Sigmoid colon (tissue), 6 donors: ENCODE measurements at regions not wholly inside any gene's neighbourhood (a gene's known extent, or its start where the extent isn't known, plus 50 kb on each side); places are given as distances from the start of the nearest gene placed in this dataset.

ENCODE experiments used
- DNase-seq: peaks from one replicate; pipeline ENCODE4 v3.0.0-alpha.2; 2019
- H3K27ac ChIP-seq, 4 donors: fragments of 200-600 bp; sonication (generic); one replicate each; pipeline ENCODE4 v1.5.1; 2016 to 2019; ENCODE audit warnings: mild to moderate bottlenecking in 1 of 4
- H3K27me3 ChIP-seq, 3 donors: fragments of 200-600 bp; sonication (generic); one replicate each; pipeline ENCODE4 v1.5.1; 2019; ENCODE audit warnings: mild to moderate bottlenecking in 1 of 3
- H3K36me3 ChIP-seq, 4 donors: fragments of 200-600 bp; sonication (generic); one replicate each; pipeline ENCODE4 v1.5.1; 2016 to 2019
- H3K4me1 ChIP-seq, 4 donors: fragments of 200-600 bp; sonication (generic); one replicate each; pipeline ENCODE4 v1.5.1; 2017 to 2019
- H3K4me3 ChIP-seq, 4 donors: fragments of 200-600 bp; sonication (generic); one replicate each; pipeline ENCODE4 v1.5.1; 2017 to 2019; ENCODE audit warnings: mild to moderate bottlenecking in 2 of 4, moderate library complexity in 1 of 4
- H3K9me3 ChIP-seq, 4 donors: fragments of 200-600 bp in 3 of 4; sonication (generic) in 3 of 4; one replicate each; pipeline versions ENCODE4 v1.5.1 to v1.6.1; 2013 to 2019
- CTCF ChIP-seq, 4 experiments: fragments of 450-650 bp in 3 of 4; fragments of 200-600 bp in 1 of 4; IDR thresholded peaks; one replicate each; pipeline ENCODE4 v1.5.1; 2016 to 2019; ENCODE audit warnings: antibody characterized with exemption in 4 of 4, mild to moderate bottlenecking in 3 of 4, moderate library complexity in 2 of 4
- EP300 ChIP-seq, 4 donors: sonication (generic); formaldehyde crosslinking; IDR thresholded peaks; one replicate each; pipeline ENCODE4 v1.6.1; 2017; ENCODE audit warnings: antibody characterized with exemption in 4 of 4
- POLR2A ChIP-seq, 2 donors: fragments of 450-650 bp; IDR thresholded peaks; one replicate each; pipeline ENCODE4 v1.6.1; 2016; ENCODE audit warnings: antibody characterized with exemption in 2 of 2, mild to moderate bottlenecking in 2 of 2, moderate library complexity in 2 of 2
- POLR2AphosphoS5 ChIP-seq, 4 donors: sonication (generic); formaldehyde crosslinking; IDR thresholded peaks; one replicate each; pipeline ENCODE4 v1.6.1; 2017; ENCODE audit warnings: antibody characterized with exemption in 4 of 4
- WGBS, 2 donors: extraction: QIAGEN DNeasy Blood & Tissue Kit; methylation state at CpG; one replicate each; pipeline ENCODE4 v1.1.7; 2013; 5-methylcytosine and 5-hydroxymethylcytosine counted together
- intact Hi-C: fragments of 100-400 bp; cut with DNase I; formaldehyde crosslinking; loops from one replicate; pipeline ENCODE4 v1.15.1; 2023
- donor health status: healthy with polysubstance abuse.
- donor health status: healthy.

DNA sequence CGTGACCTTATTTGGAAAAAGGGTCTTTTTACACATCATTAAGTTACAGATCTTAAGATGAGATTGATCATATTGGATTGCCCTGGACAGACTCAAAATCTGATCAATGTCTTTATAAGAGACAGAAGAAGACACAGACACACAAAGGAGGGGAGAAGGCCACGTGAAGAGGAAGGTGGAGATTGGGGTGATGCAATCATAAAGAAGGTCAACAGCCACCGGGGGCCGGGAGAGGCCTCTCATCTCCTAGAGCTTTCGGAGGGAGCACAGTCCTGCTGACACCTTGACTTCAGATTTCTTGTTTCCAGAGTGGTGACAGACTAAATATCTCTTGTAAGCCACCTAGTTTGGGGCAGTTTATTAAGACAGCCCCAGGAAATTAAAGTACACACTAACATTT is 204.6 kb upstream of the CSF3R start:
- no peak overlapping the region for H3K4me3 ChIP-seq
- H3K27me3 ChIP-seq, result peaks cover 0 to 27% (median 14%) of the 10 kb centered on the region in 3 donors
- 52 to 63% methylated on average over 5 of the region's 5 CpGs for WGBS, 2 donors
- H3K27ac ChIP-seq, result no peak overlapping the region
- H3K4me1 ChIP-seq, result no peaks in the 10 kb centered on the region
- no peaks in the 10 kb centered on the region for H3K36me3 ChIP-seq
- no peak for DNase-seq
- H3K9me3 ChIP-seq, result no peaks in the 10 kb centered on the region
- intact Hi-C loops, result no loop called here
- TF ChIP-seq POLR2AphosphoS5 (IDR thresholded peaks at IDR 0.05) (no peak), POLR2A (IDR thresholded peaks at IDR 0.05) (no peak), CTCF (IDR thresholded peaks at IDR 0.05) (no peak), EP300 (IDR thresholded peaks at IDR 0.05) (no peak)

GRCh38 chr1:36675931-36676562 is 193.3 kb upstream of the CSF3R start:
- H3K36me3 ChIP-seq, result no peaks in the 10 kb centered on the region
- H3K27me3 ChIP-seq, result peaks cover 0 to 25% (median 16%) of the 10 kb centered on the region in 3 donors
- TF ChIP-seq POLR2A (IDR thresholded peaks at IDR 0.05) (no peak), CTCF (IDR thresholded peaks at IDR 0.05) (no peak)
- H3K4me1 ChIP-seq, result no peaks in the 10 kb centered on the region
- 77 to 87% methylated on average over 6 of the region's 6 CpGs for WGBS, 2 donors
- no peak overlapping the region for H3K4me3 ChIP-seq
- no peak overlapping the region for H3K27ac ChIP-seq
- intact Hi-C loops, result no loop called here
- no peak for DNase-seq
- H3K9me3 ChIP-seq, result no peaks in the 10 kb centered on the region

- DNase-seq, result no peak
- intact Hi-C loops, result no loop called here
- H3K27me3 ChIP-seq, result peaks cover 0 to 32% (median 16%) of the 10 kb centered on the region in 3 donors
- no peaks in the 10 kb centered on the region for H3K9me3 ChIP-seq
- H3K4me3 ChIP-seq, result no peak overlapping the region
- no peaks in the 10 kb centered on the region for H3K36me3 ChIP-seq
- H3K27ac ChIP-seq, result no peak overlapping the region
- 60 to 74% methylated on average over 3 of the region's 3 CpGs for WGBS, 2 donors
- TF ChIP-seq POLR2AphosphoS5 (IDR thresholded peaks at IDR 0.05), result no peak
- TF ChIP-seq CTCF (IDR thresholded peaks at IDR 0.05), result no peak
- no peak for TF ChIP-seq EP300 (IDR thresholded peaks at IDR 0.05)
- TF ChIP-seq POLR2A (IDR thresholded peaks at IDR 0.05), result no peak
- no peaks in the 10 kb centered on the region for H3K4me1 ChIP-seq
Measured at GRCh38 chr1:36675106-36675505, 192.4 kb upstream of the CSF3R start.

DNA sequence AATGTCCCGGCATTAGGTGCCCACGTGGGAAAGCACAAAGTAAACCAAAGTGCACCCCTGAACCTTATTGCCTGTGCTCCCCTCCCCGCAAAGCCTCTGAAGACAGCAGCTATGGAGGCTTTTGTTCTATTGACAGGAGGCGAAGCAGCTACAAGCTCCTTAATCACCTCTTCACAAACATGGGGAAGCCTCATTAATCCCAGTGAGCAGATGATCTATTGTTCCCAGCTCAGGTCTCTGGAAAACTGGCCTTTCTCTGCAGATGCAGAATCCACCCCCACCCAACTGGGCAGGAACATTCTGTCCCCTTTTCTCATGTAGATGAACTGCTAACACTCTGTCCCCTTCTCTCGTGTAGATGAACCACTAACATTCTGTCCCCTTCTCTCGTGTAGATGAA is 190.5 kb upstream of the CSF3R start:
- Histone ChIP-seq H3K4me1 (no peaks in the 10 kb centered on the region), H3K27ac (no peak overlapping the region), H3K36me3 (no peaks in the 10 kb centered on the region), H3K4me3 (no peak overlapping the region), H3K27me3 (peaks cover 0 to 42% (median 16%) of the 10 kb centered on the region in 3 donors), H3K9me3 (no peaks in the 10 kb centered on the region)
- TF ChIP-seq CTCF (IDR thresholded peaks at IDR 0.05), result no peak
- no peak for TF ChIP-seq EP300 (IDR thresholded peaks at IDR 0.05)
- no peak for TF ChIP-seq POLR2AphosphoS5 (IDR thresholded peaks at IDR 0.05)
- TF ChIP-seq POLR2A (IDR thresholded peaks at IDR 0.05), result no peak
- 26 to 41% methylated on average over 6 of the region's 6 CpGs for WGBS, 2 donors
- intact Hi-C loops, result no loop called here
- DNase-seq, result no peak

DNA sequence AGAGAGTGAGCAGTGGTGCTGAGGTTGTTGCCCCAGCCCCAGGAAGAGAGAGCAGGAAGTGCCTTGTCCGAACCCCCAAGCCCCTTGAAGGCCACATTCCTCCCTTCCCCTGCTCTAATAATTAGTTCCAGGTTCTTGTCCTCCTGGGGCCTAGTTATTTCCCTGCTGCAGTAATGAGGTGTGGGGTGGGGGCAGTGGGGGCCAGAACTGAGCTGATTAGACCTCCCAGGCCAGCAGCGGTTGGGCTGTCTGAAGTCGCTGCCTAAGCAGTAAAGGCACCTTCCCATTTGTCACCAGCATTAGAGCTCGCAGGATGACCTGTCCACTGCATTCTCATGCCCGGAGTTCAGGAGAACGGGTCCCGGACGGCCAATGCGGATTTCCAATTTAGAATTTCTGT is 186.5 kb upstream of the CSF3R start:
- TF ChIP-seq CTCF (IDR thresholded peaks at IDR 0.05), result no peak
- no peak for TF ChIP-seq POLR2AphosphoS5 (IDR thresholded peaks at IDR 0.05)
- no peak for TF ChIP-seq POLR2A (IDR thresholded peaks at IDR 0.05)
- TF ChIP-seq EP300 (IDR thresholded peaks at IDR 0.05), result no peak
- DNase-seq, result no peak
- no peaks in the 10 kb centered on the region for H3K36me3 ChIP-seq
- H3K4me3 ChIP-seq, result no peak overlapping the region
- H3K9me3 ChIP-seq, result no peaks in the 10 kb centered on the region
- H3K27me3 ChIP-seq, result peaks cover 0 to 46% (median 16%) of the 10 kb centered on the region in 3 donors
- H3K4me1 ChIP-seq, result no peaks in the 10 kb centered on the region
- 49 to 59% methylated on average over 9 of the region's 9 CpGs for WGBS, 2 donors
- intact Hi-C loops, result no loop called here
- no peak overlapping the region for H3K27ac ChIP-seq
